NCI-H1436 treated with DMSO at 0.1 percent for 48 hours (cell line): ENCODE measurements at regions not wholly inside any gene's neighbourhood (a gene's known extent, or its start where the extent isn't known, plus 50 kb on each side); places are given as distances from the start of the nearest gene placed in this dataset.

Experiments
- DNase-seq: peaks from one replicate; lab custom pipeline; 2025; lab: John Stamatoyannopoulos, UW

GRCh38 chr2:18829976-18830375 is 240.6 kb upstream of the NT5C1B start:
- DNase-seq: no peak

GRCh38 chr2:18829251-18829902 is 240.0 kb upstream of the NT5C1B start:
- no peak for DNase-seq

- no peak for DNase-seq
Observed at GRCh38 chr2:18828296-18828695, 238.9 kb upstream of the NT5C1B start.

- DNase-seq: no peak
Observed at GRCh38 chr2:18825838-18826237, 236.5 kb upstream of the NT5C1B start.

GRCh38 chr2:18824915-18825314 is 235.5 kb upstream of the NT5C1B start:
- no peak for DNase-seq

- DNase-seq: no peak
Observed at GRCh38 chr2:18824325-18824790, 235.0 kb upstream of the NT5C1B start.

GRCh38 chr2:18821431-18821830 is 232.1 kb upstream of the NT5C1B start:
- no peak for DNase-seq

GRCh38 chr2:18820966-18821365 is 231.6 kb upstream of the NT5C1B start:
- no peak for DNase-seq

GRCh38 chr2:18819566-18819965 is 230.2 kb upstream of the NT5C1B start:
- DNase-seq: no peak

- no peak for DNase-seq
Observed at GRCh38 chr2:18814387-18814786, 225.0 kb upstream of the NT5C1B start.

GRCh38 chr2:18804536-18804935 is 215.2 kb upstream of the NT5C1B start:
- no peak for DNase-seq

GRCh38 chr2:18803141-18803939 is 214.0 kb upstream of the NT5C1B start:
- no peak for DNase-seq

- no peak for DNase-seq
Observed at GRCh38 chr2:18800240-18800971, 211.0 kb upstream of the NT5C1B start.

- DNase-seq: no peak
Observed at GRCh38 chr2:18799397-18799796, 210.0 kb upstream of the NT5C1B start.

- no peak for DNase-seq
Observed at GRCh38 chr2:18797133-18797845, 207.9 kb upstream of the NT5C1B start.

- no peak for DNase-seq
Observed at GRCh38 chr2:18795906-18796305, 206.5 kb upstream of the NT5C1B start.

- no peak for DNase-seq
Observed at GRCh38 chr2:18792684-18793083, 203.3 kb upstream of the NT5C1B start.

GRCh38 chr2:18792226-18792629 is 202.9 kb upstream of the NT5C1B start:
- DNase-seq: no peak

- DNase-seq: no peak
Observed at GRCh38 chr2:18791172-18791797, 201.9 kb upstream of the NT5C1B start.

- DNase-seq: no peak
Observed at GRCh38 chr2:18790509-18791171, 201.3 kb upstream of the NT5C1B start.

- DNase-seq: no peak
Observed at GRCh38 chr2:18788592-18788991, 199.2 kb upstream of the NT5C1B start.
